Activated CD4-positive, alpha-beta T cell treated with anti-CD3 and anti-CD28 coated beads for 1 hour (primary cell): ENCODE measurements at regions not wholly inside any gene's neighbourhood (a gene's known extent, or its start where the extent isn't known, plus 50 kb on each side); places are given as distances from the start of the nearest gene placed in this dataset.
"Not testable (repeated sequence)": the region's sequence is repeated elsewhere in the genome, so short reads cannot be mapped to it uniquely, and the experiment has no call there.

Source experiments
- DNase-seq: peaks from one replicate; pipeline ENCODE4 v3.0.0-alpha.2; 2020

DNA sequence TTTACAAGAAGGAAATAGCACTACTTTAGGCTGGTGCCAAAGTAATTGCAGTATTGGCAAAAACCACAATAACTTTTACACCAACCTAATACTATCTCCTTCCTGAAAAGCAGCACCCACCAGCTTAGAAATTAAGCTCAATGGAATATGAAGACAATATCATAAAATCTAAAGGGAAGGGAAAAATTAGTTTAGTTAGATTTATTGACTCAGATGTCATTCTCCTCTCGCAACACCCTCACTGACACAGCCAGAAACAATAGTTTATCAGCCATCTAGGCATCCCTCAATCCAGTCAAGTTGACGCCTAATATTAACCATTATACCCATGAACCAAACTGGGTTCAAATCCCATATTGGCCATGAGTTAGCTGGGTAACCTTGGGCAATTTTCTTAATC lies 820.4 kb upstream of the EPHA5 start:
- no peak for DNase-seq

DNA sequence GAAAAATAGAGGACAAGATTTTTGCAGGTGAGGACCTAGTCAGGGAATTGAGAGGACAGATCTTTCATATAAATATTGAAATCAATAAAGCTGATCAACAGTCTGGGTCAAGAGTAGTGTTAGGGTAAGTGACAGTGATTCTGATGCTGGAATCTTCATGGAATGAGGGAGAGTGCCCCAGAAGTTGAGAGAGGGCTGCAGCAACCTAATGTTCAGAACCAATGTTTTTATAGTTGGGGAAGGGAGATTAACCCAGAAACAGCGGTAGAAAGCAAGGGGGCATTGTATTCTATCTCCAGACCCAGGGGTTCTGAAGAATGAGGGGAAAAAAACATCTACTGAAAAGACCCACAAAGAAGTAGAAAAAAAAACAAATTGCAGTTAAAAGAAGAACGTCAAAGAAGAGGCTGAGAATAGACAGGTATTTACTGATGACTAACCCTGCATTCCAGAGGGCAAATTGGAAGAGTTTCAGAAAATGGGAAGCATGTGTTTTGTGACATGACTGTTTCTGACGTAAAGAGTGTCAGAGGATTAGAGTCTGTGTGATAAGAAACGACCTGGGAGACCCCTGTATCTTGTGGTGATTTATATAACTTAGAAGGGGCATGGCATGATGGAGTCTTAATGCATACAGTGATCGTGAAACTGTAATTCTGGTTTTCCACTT lies 819.6 kb upstream of the EPHA5 start:
- no peak for DNase-seq

DNA sequence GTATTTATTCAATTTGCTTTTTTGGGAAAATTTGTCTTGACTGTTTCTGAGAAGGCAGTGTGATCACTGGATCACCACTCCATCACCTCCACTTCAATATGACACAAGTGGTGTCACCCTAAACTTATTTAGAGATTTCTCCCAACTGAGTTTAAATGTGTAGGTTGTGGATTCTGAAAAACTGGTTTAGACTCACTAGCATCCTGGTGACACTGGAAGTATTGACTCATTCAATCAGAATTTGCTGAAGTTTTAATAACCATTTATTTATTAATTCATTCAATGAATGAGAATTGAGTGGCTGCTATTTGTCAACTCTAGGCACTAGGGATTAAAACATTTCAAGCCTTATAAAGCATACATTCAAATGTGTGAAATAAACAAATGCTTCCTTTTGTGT lies 819.1 kb upstream of the EPHA5 start:
- DNase-seq, result no peak

DNA sequence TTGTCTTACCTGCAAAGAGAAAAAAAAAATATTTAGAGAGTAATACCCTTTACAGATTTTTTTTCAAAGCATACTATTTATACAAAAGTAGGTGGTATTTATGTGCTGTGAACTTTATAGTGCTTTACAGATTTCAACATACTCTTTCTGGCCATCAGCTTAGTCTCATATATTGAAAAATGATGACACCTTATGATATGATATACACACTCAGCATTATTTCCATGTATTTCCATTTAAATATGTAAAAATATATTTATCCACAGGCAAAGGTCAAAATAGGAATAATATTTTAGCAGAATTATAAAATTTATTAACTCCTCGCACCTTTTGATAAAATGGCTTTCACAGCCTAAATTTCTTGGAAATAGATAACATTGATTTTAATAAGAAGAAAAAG lies 815.8 kb upstream of the EPHA5 start:
- DNase-seq, result no peak

DNA sequence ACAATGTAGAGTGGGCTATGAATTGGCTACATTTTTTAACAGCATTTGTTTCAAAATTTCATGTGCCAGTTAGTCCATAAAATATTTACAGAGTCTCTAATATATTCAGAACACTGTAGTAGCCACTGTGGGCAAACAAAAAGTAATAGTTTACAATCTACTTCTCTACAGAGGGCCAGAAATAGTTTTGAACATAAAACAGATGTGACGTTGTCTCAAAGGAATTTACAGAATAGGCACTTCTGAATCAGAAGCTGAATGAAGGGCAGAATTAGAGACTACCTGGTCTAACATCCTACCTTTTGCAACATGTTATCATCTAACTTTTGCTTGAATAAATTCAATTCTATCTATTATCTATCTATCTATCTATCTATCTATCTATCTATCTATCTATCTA lies 811.9 kb upstream of the EPHA5 start:
- no peak for DNase-seq

DNA sequence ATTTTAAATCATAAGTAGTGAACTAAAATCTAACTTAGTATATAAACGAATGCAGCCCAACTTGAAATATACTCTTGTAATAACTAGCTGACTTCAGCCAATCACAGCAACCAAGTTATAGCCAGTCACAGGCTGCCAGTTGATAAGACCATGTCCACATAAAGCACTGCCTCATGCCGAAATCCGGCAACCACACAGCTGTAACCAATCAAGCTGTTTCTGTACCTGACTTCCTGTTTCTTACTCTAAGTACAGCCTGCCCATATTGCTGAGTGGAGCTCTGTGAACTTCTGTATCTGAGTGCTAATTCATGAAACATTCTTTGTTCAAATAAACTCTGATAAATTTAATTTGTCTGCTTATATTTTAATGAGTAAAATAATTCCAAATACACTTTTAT lies 805.3 kb upstream of the EPHA5 start:
- no peak for DNase-seq

DNA sequence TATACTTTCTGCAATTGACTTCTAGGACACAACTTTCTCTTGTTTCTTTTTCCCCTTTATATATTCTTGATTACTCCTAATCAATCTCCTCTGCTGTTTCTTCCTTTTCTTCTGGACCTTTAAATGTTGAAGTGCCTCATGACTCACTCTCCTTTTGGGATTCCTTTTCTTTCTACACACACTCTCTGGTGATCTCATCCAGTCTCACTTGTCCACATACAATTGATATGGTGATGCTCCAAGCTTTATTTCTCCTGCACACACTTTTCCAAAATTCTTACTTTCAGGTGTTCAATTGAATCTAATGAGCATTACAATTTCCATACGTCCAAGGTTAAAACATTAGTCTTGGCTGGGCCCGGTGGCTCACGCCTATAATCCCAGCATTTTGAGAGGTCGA lies 794.8 kb upstream of the EPHA5 start:
- no peak for DNase-seq

DNA sequence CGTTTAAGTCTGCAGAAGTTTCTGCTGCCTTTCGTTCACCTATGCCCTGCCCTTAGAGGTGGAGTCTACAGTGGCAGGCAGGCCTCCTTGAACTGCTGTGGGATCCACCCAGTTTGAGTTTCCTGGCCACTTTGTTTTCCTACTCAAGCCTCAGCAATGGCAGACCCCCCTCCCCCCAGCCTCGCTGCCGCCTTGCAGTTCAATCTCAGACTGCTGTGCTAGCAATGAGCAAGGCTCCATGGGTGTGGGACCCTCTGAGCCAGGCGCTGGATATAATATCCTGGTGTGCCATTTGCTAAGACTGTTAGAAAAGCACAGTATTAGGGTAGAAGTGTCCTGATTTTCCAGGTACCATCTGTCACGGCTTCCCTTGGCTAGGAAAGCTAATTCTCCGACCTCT lies 792.6 kb upstream of the EPHA5 start:
- not testable (repeated sequence) for DNase-seq

DNA sequence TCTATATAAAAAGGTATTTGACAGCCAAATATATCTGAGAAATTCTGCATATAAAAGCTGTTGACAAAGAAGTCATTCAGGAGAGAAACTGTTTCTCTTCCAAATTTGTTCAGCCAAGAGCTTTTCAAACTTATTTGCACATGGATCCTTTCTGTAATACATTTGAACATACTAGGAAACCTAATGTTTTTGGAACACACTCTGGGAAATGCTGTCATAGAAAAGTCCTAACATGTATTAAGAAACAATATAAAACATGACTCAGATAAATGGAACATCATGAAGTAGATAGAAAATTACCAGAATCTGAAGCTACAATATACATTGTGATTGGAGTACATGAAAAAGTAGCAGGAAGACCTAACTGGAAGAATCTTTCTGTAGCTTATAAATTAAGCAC lies 781.5 kb upstream of the EPHA5 start:
- no peak for DNase-seq

DNA sequence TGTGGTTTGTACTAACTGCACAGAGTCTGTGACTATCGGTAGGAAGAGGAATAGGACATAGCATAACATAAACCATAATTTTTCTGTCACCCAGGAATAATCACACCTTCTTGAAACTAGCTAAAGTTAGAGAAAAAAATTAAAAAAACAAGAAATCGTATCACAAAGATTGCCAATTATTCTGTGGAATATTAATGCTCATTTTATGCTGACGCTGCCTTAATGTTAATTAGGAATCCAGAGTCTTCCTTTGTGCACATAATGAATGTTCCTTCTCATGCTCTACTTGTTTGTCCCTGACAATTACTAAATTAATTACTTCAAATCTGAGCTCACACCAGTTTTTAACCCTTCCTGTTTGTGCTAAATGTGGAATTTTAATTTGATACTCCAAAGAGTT lies 772.7 kb upstream of the EPHA5 start:
- DNase-seq, result no peak

DNA sequence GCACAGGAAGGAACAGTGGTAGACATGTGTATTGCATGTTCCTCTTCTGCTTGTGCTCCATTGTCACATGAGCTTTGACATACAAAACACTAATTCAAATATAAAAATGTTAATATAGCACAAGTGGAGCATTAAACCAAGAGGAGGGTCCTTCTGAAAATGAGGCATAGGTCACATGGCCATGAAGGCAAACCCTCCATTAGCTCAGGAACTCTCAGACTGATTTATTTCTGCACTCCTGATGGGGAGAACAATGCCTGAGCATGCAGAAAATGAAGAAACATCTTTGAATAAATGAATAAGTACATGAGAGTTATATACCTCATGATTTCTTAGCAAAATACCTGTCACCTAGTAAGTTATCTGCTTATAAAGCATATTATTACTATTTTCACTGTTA lies 769.2 kb upstream of the EPHA5 start:
- no peak for DNase-seq

DNA sequence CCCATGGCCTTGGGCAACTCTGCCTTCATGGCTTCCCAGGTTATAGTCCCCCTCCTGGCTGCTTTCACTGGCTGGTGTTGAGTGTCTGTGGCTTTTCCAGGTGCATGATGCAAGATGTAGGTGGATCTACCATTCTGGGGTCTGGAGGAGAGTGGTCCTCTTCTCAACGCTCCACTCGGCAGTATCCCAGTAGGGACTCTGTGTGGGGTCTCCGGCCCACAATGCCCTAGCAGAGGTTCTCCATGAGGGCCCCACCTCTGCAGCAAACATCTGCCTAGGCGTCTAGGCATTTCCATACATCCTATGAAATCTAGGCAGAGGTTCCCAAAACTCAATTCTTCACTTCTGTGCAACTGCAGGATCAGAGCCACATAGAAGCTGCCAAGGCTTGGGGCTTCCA lies 763.4 kb upstream of the EPHA5 start:
- no peak for DNase-seq

DNA sequence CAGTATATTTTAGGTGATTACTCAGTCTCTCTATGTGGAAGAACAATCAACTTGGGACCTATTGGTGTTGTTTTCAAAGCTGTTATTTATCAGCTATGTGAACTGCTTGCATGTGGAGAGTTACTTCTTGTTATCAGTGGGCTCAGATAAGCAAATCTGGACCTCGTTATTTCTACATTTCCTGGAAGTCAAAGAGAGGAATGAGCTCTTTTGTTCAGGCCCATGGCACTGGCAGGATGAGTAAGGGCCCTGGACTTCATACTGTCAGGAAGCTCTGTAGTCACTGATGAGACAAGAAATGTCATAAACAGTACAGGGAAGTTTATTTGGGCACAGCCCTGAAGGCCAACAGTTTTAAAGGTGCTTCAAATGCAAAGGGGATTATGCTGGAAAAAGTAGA lies 760.6 kb upstream of the EPHA5 start:
- DNase-seq, result no peak

DNA sequence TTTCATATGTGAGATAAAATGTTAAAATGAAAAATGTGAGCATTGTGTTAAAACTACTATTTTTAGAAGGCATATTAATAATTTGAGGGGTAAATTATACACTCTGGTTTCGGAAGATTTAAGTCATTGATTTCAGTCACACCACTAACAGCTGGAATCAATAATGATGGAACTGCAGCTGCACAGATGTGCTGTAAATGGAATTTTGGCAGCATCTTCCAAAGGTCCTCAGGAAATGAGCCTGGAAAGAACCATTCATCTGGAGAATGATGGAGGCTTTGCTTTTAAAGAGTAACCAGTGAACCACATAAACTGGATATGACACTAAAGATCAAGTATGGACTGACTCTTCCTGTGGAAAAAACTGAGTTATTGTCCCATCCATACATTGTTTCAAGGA lies 759.0 kb upstream of the EPHA5 start:
- no peak for DNase-seq

DNA sequence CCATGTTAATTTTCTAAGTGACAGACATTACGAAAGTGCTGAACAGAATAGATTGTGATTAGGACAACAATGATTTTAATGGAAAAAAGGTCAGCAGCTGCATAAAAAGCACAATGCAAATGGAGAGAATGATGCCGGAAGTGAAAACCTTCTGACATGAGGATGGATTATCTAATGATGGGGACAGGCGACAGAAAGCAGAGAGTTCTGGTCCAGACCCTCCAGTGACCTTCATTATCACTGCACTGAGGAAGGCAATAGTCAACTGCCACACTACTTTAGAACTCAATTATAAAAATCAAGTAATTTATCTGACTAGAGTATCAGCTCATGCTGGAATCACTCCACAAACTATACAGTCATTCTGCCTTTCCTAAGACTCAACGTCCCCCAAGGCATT lies 746.1 kb upstream of the EPHA5 start:
- DNase-seq, result no peak

DNA sequence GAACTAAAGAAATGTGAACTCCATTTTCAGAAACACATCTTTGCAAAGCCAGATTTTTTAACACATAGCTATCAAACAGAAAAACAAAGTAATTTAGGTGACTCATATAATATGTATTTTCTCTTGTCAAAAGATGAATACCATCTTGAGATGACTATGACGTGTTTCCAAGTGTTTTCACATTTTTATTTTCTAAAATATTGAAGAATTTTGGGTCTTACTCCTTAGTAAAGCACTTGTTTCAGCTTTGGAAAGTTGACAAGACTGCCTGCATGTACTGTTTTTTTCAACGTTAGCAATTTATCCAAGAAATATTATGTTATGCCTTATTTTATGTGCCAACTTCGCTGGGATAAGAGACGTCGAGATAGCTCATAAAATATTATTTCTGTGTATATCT lies 733.9 kb upstream of the EPHA5 start:
- no peak for DNase-seq

DNA sequence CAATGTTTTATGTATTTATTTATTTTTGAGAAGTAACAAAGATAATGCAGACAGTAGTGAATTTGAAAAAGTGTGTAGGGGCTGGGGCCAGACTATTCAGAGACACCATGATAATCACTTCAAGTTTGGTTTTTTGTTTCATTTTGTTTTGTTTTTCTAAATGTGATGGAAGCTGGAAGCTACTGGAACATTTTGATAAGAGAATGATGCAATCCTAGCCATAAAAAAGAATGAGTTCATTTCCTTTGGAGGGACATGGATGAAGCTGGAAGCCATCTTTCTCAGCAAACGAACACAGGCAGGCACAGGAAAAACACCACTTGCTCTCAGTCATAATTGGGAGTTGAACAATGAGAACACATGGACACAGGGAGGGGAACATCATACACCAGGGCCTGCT lies 706.6 kb upstream of the EPHA5 start:
- no peak for DNase-seq

DNA sequence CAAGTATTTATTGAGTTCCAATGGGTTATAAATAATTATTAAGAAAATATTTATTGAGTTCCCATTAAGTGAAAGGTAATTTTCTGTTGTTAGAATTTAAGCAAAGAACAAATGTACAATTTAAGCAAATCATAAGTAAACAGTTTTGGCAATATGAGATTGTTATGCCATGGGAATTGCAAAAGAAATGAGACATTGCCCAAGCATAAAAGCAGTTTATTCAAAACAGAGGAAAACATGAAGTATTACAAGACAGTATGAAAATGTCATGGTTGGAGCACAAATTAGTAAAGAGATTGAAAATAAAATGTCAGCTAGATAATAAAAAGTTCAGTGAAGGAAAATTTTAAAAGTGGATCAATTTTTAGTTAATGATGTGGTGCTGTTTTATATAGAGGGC lies 706.1 kb upstream of the EPHA5 start:
- no peak for DNase-seq

DNA sequence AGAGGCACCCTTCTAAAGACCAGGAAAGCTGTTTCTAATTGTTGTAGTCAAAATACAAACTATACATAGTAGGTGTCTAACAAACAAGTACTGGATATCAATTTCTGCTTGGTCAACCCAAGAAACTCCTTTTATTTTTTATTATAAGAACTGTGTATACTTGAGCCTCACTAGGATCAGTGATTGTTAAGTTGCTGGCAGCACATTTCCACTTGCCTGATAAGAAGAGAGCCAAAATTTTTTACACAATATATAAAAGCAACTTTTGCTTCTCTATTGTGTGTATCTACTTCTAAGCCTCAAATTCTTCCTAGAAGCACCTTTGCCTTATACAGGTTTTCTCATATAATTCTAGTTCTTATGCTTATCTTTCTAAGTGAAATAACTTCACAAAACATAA lies 703.0 kb upstream of the EPHA5 start:
- no peak for DNase-seq

DNA sequence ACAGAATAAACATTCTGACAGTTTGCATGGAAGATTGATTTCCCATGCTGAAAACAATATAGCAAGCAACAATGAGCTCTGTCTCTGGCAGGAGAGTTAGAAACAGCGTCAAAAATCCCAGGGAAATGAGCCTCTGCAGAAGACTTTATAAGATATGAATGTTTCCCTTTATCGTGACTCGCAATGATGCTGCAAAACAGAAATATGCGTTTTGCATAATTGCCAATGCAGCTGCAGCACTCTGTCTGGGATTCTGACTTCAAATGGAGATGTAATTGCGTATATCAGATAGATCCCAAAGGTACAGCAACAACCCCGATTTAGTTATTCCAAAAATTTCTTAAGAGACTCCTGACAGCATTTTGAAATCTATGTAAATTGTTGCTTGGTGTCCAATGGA lies 702.4 kb upstream of the EPHA5 start:
- DNase-seq, result no peak

DNA sequence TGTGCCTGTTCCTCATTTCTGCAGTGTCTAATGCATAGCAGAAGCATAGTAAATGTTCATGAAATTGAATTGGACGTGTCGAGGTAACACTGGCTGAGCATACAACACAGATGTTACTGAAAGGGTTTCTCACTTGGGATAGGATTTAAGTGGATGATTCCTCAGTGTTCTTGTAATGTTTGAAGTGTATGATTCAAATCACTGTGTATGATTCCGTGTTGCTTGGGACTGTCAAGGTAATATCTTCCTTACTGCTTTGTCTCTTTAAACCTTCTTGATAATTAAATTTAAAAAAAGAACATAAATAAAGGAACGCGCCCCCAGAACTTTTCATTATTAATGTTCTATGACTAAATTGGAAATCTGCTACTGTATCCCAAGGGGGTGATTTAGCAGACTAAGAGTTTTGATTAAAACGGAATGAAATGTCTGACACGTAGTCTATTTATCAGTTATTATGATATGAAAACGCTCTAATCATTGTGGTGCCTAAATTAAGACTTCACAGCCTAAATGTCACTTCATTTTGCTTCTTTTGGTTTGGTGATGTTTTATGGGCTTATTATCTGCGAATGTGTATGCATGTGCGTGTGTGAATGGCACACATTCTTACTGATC lies 696.9 kb upstream of the EPHA5 start:
- no peak for DNase-seq

DNA sequence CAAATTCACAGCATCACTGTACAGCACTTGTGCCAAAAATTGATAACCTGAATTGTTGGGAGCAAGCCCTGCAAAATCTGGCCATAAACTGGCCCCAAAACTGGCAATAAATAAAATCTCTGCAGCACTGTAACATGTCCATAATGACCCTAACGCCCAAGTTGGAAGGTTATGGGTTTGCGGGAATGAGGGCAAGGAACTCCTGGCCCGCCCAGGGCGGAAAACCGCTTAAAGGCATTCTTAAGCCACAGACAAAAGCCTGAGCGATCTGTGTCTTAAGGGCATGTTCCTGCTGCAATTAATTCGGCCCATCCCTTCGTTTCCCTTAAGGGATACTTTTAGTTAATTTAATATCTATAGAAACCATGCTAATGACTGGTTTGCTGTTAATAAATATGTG lies 690.1 kb upstream of the EPHA5 start:
- not testable (repeated sequence) for DNase-seq

DNA sequence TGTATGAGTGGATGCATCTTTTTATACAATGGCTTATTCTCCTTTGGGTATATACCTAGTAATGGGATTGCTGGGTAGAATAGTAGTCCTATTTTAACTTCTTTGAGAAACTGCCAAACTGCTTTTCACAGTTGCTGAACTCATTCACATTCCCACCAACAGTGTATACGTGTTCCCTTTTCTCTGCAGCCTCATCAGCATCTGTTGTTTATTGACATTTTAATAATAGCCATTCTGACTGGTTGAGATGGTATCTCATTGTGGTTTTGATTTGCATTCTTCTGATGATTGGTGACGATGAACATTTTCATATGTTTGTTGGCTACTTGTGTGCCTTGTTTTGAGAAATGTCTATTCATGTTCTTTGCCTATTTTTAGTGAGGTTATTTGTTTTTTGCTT lies 687.0 kb upstream of the EPHA5 start:
- no peak for DNase-seq

DNA sequence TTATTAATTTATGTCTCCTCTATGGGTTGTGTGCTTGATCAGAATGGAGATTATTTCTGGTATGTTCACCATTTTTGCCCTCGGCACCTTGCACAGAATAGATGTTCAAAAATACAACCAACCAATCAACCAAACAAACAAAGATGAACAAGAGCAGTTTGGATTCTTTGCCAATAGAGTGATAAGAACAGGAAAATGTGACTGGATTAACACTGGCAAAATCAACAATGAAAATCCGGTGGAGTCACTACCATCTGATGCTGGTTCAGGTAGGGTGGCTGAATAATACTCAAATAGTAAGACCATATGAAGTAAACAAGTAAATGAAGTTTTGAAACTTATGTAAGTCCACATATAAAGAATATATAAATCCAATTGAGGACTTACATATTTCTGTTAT lies 685.0 kb upstream of the EPHA5 start:
- DNase-seq, result no peak

DNA sequence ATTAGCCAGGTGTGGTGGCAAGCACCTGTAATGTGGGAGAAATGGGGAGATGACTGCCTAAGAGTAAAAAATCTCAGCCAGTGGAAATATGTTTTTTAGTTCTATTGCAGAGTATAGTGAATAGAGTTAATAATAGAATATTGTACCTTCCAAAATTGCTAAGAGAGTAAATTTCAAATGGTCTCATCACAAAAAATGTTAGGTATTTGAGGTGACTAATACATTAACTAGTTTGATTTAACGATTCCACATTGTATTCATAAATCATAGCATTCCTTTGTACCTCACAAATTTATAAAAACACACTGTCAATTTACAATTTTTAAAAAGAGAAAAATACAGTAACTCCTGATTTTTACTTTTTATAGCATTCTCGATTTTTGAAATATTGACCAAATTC lies 681.5 kb upstream of the EPHA5 start:
- DNase-seq, result no peak
